ENCODE measurements at regions not wholly inside any gene's neighbourhood (a gene's known extent, or its start where the extent isn't known, plus 50 kb on each side); places are given as distances from the start of the nearest gene placed in this dataset.

- TF ChIP-seq, protein P1, sequence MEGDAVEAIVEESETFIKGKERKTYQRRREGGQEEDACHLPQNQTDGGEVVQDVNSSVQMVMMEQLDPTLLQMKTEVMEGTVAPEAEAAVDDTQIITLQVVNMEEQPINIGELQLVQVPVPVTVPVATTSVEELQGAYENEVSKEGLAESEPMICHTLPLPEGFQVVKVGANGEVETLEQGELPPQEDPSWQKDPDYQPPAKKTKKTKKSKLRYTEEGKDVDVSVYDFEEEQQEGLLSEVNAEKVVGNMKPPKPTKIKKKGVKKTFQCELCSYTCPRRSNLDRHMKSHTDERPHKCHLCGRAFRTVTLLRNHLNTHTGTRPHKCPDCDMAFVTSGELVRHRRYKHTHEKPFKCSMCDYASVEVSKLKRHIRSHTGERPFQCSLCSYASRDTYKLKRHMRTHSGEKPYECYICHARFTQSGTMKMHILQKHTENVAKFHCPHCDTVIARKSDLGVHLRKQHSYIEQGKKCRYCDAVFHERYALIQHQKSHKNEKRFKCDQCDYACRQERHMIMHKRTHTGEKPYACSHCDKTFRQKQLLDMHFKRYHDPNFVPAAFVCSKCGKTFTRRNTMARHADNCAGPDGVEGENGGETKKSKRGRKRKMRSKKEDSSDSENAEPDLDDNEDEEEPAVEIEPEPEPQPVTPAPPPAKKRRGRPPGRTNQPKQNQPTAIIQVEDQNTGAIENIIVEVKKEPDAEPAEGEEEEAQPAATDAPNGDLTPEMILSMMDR (IDR thresholded peaks at IDR 0.05 in 8 of 11, conservative IDR thresholded peaks at IDR 0.05 in 3 of 11): no peak
- TF ChIP-seq POLR2A (IDR thresholded peaks at IDR 0.05) (no peak), POLR2AphosphoS5 (IDR thresholded peaks at IDR 0.05) (no peak)
- no peak overlapping the region for H3K4me3 ChIP-seq
- H3K36me3 ChIP-seq: no peaks in the 10 kb centered on the region
- no peak for DNase-seq
- H3K4me1 ChIP-seq: no peaks in the 10 kb centered on the region
- peaks cover 0 to 6% (median 0%) of the 10 kb centered on the region in 7 donors for H3K27me3 ChIP-seq (replicated peaks in 1 of 7)
- peaks cover 0 to 3% (median 0%) of the 10 kb centered on the region in 8 donors for H3K9me3 ChIP-seq
- 87 to 93% (median 91%) methylated on average over 7 to 8 of the region's 8 CpGs for WGBS, 5 donors
- intact Hi-C loops (cut with DNase I; ENCODE audit: low total_unique reads): no loop called here
- no peak overlapping the region for H3K27ac ChIP-seq
These were observed 415.9 kb upstream of the PROX1 start for GRCh38 chr1:213571843-213572242.

DNA sequence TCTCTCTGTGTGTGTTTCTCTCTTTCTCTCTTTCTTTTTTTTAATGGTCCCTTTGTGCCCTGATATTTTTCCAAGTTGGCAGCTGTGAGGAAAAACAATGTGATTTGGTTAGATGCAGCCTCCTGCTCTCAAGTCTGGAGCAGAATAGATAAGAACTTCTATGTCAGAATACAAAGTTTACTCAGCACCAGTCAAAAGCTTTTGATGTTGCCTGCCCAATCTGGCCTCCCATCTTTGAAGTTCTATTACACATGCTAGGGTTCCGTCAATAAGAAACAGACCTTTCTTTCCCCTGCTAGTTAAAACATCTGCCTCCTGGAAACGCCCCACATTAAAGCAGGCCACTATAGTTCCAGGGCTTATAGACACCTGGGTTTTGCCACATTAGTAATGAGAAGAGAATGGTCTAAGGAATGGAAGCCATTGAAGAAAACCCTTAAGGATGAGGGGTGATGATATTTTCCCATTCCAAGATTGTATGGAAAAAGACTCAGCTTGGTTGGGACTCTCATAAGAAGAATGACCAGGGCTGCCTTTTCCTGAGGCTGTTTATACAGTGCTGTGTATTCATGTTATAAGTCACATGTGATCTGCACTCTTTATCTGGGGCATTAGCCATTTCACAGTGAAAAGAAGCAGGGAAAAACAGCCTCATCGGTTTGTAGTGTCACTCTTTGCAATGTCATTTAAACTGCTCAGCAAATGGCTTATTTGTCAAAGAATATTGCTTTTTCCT lies 414.7 kb upstream of the PROX1 start:
- WGBS, 5 donors: 54 to 66% (median 58%) methylated on average over 3 of the region's 3 CpGs
- intact Hi-C loops (cut with DNase I; ENCODE audit: low total_unique reads): no loop called here
- peaks cover 0 to 6% (median 0%) of the 10 kb centered on the region in 7 donors for H3K27me3 ChIP-seq (replicated peaks in 1 of 7)
- H3K36me3 ChIP-seq: no peaks in the 10 kb centered on the region
- DNase-seq: no peak
- H3K4me1 ChIP-seq: no peaks in the 10 kb centered on the region
- H3K27ac ChIP-seq: no peak overlapping the region
- TF ChIP-seq POLR2A (IDR thresholded peaks at IDR 0.05) (no peak), POLR2AphosphoS5 (IDR thresholded peaks at IDR 0.05) (no peak)
- TF ChIP-seq, protein P1 (IDR thresholded peaks at IDR 0.05 in 8 of 11, conservative IDR thresholded peaks at IDR 0.05 in 3 of 11): no peak
- peaks cover 0 to 7% (median 0%) of the 10 kb centered on the region in 8 donors for H3K9me3 ChIP-seq
- H3K4me3 ChIP-seq: no peak overlapping the region

DNA sequence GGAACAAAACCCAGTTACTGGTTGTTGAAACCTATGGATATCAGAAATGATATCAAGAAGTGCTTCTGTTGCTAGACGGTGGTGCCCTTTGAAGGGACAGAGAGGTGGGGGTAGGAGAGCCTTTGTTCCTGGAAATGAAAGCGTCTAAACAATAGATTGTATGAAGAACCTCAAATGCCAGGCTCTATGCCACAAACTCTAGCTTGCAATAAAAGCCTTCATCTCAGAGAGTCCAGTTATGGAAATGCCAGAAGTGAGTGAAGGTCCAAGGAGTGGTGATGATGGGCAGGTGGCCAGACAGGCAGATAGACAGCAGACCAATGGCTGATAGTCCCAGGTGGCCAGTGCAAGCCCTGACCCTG lies 414.1 kb upstream of the PROX1 start:
- WGBS, 5 donors: 72 to 75% (median 74%) methylated on average over 2 of the region's 2 CpGs
- Histone ChIP-seq H3K4me3 (no peak overlapping the region), H3K4me1 (no peaks in the 10 kb centered on the region), H3K36me3 (no peaks in the 10 kb centered on the region), H3K27me3 (replicated peaks in 1 of 7) (peaks cover 0 to 6% (median 0%) of the 10 kb centered on the region in 7 donors), H3K9me3 (peaks cover 0 to 7% (median 0%) of the 10 kb centered on the region in 8 donors), H3K27ac (no peak overlapping the region)
- TF ChIP-seq POLR2A (IDR thresholded peaks at IDR 0.05) (no peak), POLR2AphosphoS5 (IDR thresholded peaks at IDR 0.05) (no peak)
- TF ChIP-seq, protein P1 (IDR thresholded peaks at IDR 0.05 in 8 of 11, conservative IDR thresholded peaks at IDR 0.05 in 3 of 11): no peak
- intact Hi-C loops (cut with DNase I; ENCODE audit: low total_unique reads): no loop called here
- DNase-seq: no peak

DNA sequence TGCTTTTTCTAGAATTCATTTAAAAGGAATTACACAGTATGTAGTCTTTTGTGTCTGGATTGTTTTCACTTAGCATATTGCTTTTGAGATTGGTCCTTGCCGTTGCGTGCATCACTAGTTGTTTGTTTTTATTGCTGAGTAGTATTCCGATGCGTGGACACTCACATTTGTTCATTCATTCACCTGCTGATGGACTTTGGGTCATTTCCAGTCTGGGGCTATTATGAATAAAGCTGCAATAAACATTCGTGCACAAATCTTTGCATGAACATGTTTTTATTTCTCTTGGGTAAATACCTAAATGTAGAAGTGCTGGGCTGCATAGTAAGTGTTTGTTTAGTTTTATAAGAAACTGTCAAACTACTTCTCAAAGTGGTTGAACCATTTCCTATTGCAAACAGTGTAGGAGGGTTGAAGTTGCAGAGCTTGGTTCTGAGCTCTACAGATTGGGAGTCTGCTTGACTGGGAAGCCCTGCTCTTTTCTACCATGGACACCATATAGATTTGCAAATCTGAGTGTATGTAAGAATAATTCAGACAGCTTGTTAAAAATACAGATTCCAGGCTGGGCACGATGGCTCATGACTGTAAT lies 404.7 kb upstream of the PROX1 start:
- Histone ChIP-seq H3K4me1 (no peaks in the 10 kb centered on the region), H3K27ac (no peak overlapping the region), H3K9me3 (no peaks in the 10 kb centered on the region), H3K27me3 (replicated peaks in 1 of 7) (no peaks in the 10 kb centered on the region), H3K4me3 (no peak overlapping the region), H3K36me3 (no peaks in the 10 kb centered on the region)
- TF ChIP-seq POLR2AphosphoS5 (IDR thresholded peaks at IDR 0.05): no peak
- TF ChIP-seq, protein P1 (IDR thresholded peaks at IDR 0.05 in 8 of 11, conservative IDR thresholded peaks at IDR 0.05 in 3 of 11): no peak
- no peak for TF ChIP-seq POLR2A (IDR thresholded peaks at IDR 0.05)
- intact Hi-C loops (cut with DNase I; ENCODE audit: low total_unique reads): no loop called here
- WGBS, 5 donors: 79 to 94% (median 91%) methylated on average over 6 of the region's 6 CpGs
- no peak for DNase-seq
